ENCODE measurements at regions not wholly inside any gene's neighbourhood (a gene's known extent, or its start where the extent isn't known, plus 50 kb on each side); places are given as distances from the start of the nearest gene placed in this dataset.

- DNase-seq (ENCODE audit: low read depth, low spot score) (no peak), ATAC-seq (no peak)
- BruUV-seq (replicated peaks) = no TSS peak
- ChIA-PET POLR2A (no interaction called here), CTCF (no interaction called here)
- TF ChIP-seq POLR2AphosphoS5 (IDR thresholded peaks at IDR 0.05; ENCODE audit: low read depth, low read length) (no peak), TCF7L2 (IDR thresholded peaks at IDR 0.05; ENCODE audit: low read depth, low read length) (no peak), CTCF (IDR thresholded peaks at IDR 0.05) (no peak), SIN3A (IDR thresholded peaks at IDR 0.05; ENCODE audit: borderline replicate concordance, insufficient read depth, low read depth, low read length) (no peak)
- TF ChIP-seq, protein P1, sequence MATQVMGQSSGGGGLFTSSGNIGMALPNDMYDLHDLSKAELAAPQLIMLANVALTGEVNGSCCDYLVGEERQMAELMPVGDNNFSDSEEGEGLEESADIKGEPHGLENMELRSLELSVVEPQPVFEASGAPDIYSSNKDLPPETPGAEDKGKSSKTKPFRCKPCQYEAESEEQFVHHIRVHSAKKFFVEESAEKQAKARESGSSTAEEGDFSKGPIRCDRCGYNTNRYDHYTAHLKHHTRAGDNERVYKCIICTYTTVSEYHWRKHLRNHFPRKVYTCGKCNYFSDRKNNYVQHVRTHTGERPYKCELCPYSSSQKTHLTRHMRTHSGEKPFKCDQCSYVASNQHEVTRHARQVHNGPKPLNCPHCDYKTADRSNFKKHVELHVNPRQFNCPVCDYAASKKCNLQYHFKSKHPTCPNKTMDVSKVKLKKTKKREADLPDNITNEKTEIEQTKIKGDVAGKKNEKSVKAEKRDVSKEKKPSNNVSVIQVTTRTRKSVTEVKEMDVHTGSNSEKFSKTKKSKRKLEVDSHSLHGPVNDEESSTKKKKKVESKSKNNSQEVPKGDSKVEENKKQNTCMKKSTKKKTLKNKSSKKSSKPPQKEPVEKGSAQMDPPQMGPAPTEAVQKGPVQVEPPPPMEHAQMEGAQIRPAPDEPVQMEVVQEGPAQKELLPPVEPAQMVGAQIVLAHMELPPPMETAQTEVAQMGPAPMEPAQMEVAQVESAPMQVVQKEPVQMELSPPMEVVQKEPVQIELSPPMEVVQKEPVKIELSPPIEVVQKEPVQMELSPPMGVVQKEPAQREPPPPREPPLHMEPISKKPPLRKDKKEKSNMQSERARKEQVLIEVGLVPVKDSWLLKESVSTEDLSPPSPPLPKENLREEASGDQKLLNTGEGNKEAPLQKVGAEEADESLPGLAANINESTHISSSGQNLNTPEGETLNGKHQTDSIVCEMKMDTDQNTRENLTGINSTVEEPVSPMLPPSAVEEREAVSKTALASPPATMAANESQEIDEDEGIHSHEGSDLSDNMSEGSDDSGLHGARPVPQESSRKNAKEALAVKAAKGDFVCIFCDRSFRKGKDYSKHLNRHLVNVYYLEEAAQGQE (IDR thresholded peaks at IDR 0.05; ENCODE audit: insufficient read depth in 1 of 2, low read depth in 2 of 2, low read length in 1 of 2) = no peak
- in situ Hi-C loops (cut with HindIII; ENCODE audit: low pct_unique_long_range_greater_than_20kb, low sequenced_read_pairs) (no loop called here), intact Hi-C loops (cut with micrococcal nuclease; ENCODE audit: unreplicated experiment) (no loop called here)
- H3K4me3 ChIP-seq (ENCODE audit: low read depth in 2 of 2, low read length in 2 of 2) = no peak overlapping the region
- H3K27ac ChIP-seq (ENCODE audit: low read length) = no peak overlapping the region
- H3K27me3 ChIP-seq (ENCODE audit: control insufficient read depth, insufficient read depth, low read length) = no peaks in the 10 kb centered on the region
- no peaks in the 10 kb centered on the region for H3K9me3 ChIP-seq (ENCODE audit: control insufficient read depth, insufficient read depth, low read depth, low read length)
- no peaks in the 10 kb centered on the region for H3K4me1 ChIP-seq (ENCODE audit: control insufficient read depth, insufficient read depth, low read length)
- H3K36me3 ChIP-seq (ENCODE audit: control insufficient read depth, insufficient read depth, low read length) = no peaks in the 10 kb centered on the region
Observed at GRCh38 chr4:63349674-63350025, 1059.6 kb downstream of the TECRL start.

DNA sequence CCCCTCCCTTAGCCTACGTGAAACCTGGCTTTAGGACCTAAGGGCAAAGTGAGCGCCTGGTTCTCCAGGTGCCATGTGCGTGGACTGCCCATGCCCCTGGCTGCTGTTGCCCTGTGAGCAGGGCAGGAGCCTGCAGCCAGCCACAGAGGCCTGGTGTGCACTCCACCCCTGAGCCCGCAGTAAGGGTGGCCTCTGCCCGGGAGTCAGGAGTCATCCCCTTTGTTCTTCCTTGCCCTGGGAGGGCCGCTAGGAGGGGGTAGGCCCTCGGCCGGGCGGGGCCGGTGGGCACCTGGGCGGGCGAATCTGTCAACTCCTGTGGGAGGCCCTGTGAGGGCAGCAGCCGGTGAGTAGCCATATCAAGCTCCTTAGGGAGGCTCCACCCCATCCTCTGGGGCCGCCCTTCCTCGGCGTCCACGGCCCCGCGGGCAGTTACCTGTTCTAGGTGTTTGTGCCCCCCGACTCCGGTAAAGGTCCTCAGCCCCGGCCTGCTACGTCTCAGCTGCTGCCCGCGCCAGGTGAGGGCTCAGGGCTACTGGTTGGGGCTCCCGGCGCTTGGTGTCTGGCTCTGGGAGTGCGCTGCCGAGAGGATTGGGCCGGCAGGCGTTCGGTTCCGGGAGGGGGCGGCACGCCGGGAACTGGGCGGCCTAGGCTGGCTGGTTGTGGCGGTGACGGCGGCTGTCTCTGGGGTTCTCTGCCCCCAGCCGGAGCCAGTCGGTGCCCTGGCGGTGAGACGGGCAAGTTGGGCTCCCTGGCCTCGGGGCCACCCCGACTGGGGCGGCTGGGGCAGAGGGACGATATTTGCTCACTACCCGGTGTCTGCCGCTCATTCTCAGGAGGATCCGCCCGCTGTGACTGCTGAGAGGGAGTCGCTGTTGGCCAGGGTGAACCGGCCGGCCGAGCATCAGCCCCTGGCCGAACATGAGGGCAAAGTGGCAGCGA lies 1060.2 kb downstream of the TECRL start:
- intact Hi-C loops (cut with micrococcal nuclease; ENCODE audit: unreplicated experiment) = no loop called here
- Histone ChIP-seq H3K27me3 (ENCODE audit: control insufficient read depth, insufficient read depth, low read length) (no peaks in the 10 kb centered on the region), H3K4me1 (ENCODE audit: control insufficient read depth, insufficient read depth, low read length) (no peaks in the 10 kb centered on the region), H3K4me3 (ENCODE audit: low read depth in 2 of 2, low read length in 2 of 2) (no peak overlapping the region), H3K9me3 (ENCODE audit: control insufficient read depth, insufficient read depth, low read depth, low read length) (no peaks in the 10 kb centered on the region), H3K36me3 (ENCODE audit: control insufficient read depth, insufficient read depth, low read length) (no peaks in the 10 kb centered on the region), H3K27ac (ENCODE audit: low read length) (no peak overlapping the region)
- no peak for ATAC-seq
- no TSS peak for BruUV-seq (replicated peaks)
- no peak for DNase-seq (ENCODE audit: low read depth, low spot score)
- CTCF ChIA-PET = no interaction called here
- in situ Hi-C loops (cut with HindIII; ENCODE audit: low pct_unique_long_range_greater_than_20kb, low sequenced_read_pairs) = no loop called here
- TF ChIP-seq CTCF (IDR thresholded peaks at IDR 0.05) (no peak), TCF7L2 (IDR thresholded peaks at IDR 0.05; ENCODE audit: low read depth, low read length) (no peak), POLR2AphosphoS5 (IDR thresholded peaks at IDR 0.05; ENCODE audit: low read depth, low read length) (no peak), SIN3A (IDR thresholded peaks at IDR 0.05; ENCODE audit: borderline replicate concordance, insufficient read depth, low read depth, low read length) (no peak)
- TF ChIP-seq, protein P1 (IDR thresholded peaks at IDR 0.05; ENCODE audit: insufficient read depth in 1 of 2, low read depth in 2 of 2, low read length in 1 of 2) = no peak
- POLR2A ChIA-PET = no interaction called here

Measured in Panc1 (cell line).